HCT116 (cell line): ENCODE measurements at regions not wholly inside any gene's neighbourhood (a gene's known extent, or its start where the extent isn't known, plus 50 kb on each side); places are given as distances from the start of the nearest gene placed in this dataset.

Experiments
- ATAC-seq: fragments of 200-7000 bp; cut with Tn5 transposase; 2 replicates; pipeline ENCODE4 v1.9.1; 2020; ENCODE audit warnings: mild to moderate bottlenecking, moderate library complexity
- BruUV-seq: library from RNA; stranded (reverse); fragments of 400-500 nt; replicated peaks from 2 replicates; lab custom pipeline; 2021; lab: Mats Ljungman, UMichigan
- CTCF ChIA-PET: fragments of 300-600 bp; sonication (Branson Sonifier 250); formaldehyde crosslinking; loops from one replicate; lab custom pipeline; 2021; ENCODE audit warnings: antibody characterized with exemption; lab: Charles Lee
- POLR2A ChIA-PET: fragments of 300-600, 350-600 bp; sonication (Branson Sonifier 250); formaldehyde crosslinking; loops from one replicate; lab custom pipeline; 2021; ENCODE audit warnings: antibody characterized with exemption; lab: Charles Lee
- RAD21 ChIA-PET, 2 experiments: fragments of 300-600 bp; sonication (Branson Sonifier 250); formaldehyde crosslinking; loops; one replicate each; lab custom pipeline; 2023; ENCODE audit warnings: low total read pairs in 2 of 2; ENCODE audit not compliant: uncharacterized antibody in 2 of 2, unreplicated experiment in 2 of 2, low non-redundant PET in 1 of 2; lab: Charles Lee
- DNase-seq: peaks from one replicate; pipeline ENCODE4 v3.0.0-alpha.2; 2010; ENCODE audit warnings: low read depth, low spot score
- H2AFZ ChIP-seq: fragments of 200-600 bp; shearing (Covaris generic), sonication (generic); 2 replicates; pipeline ENCODE4 v1.6.1; 2017; ENCODE audit warnings: low read depth, mixed run types, mixed read lengths, antibody characterized with exemption, low read length; ENCODE audit not compliant: poor library complexity, severe bottlenecking
- H3K27ac ChIP-seq: 2 replicates; pipeline ENCODE4 v1.5.1; 2012; ENCODE audit warnings: low read depth, low read length
- H3K27me3 ChIP-seq: fragments of 200-600 bp; sonication (generic); 2 replicates; pipeline ENCODE4 v1.6.1; 2016; ENCODE audit warnings: mixed run types, low read length, mixed read lengths; ENCODE audit not compliant: insufficient read depth
- H3K36me3 ChIP-seq, 2 experiments: fragments of 200-500 bp in 1 of 2; fragments of 200-600 bp in 1 of 2; sonication (Bioruptor generic) in 1 of 2; sonication (generic) in 1 of 2; 2 replicates each; pipeline versions ENCODE4 v1.5.1 to v1.6.1; 2014 to 2016; ENCODE audit warnings: low read length in 2 of 2, inconsistent platforms in 1 of 2, mixed read lengths in 1 of 2, mixed run types in 1 of 2; ENCODE audit not compliant: insufficient read depth in 2 of 2, control insufficient read depth in 1 of 2
- H3K4me1 ChIP-seq, 2 experiments: fragments of 200-600 bp in 1 of 2; sonication (generic) in 1 of 2; 2 replicates each; pipeline versions ENCODE4 v1.5.1 to v1.6.1; 2012 to 2017; ENCODE audit warnings: low read length in 2 of 2, inconsistent platforms in 1 of 2, mild to moderate bottlenecking in 1 of 2, mixed read lengths in 1 of 2, mixed run types in 1 of 2, moderate library complexity in 1 of 2; ENCODE audit not compliant: insufficient read depth in 2 of 2, control insufficient read depth in 1 of 2
- H3K4me2 ChIP-seq: fragments of 200-600 bp; sonication (generic); 2 replicates; pipeline ENCODE4 v1.6.1; 2017; ENCODE audit warnings: mixed run types, low read length, mixed read lengths
- H3K4me3 ChIP-seq, 2 experiments: fragments of 200-600 bp in 1 of 2; sonication (generic) in 1 of 2; replicated peaks in 1 of 2; 2 replicates each; pipeline ENCODE4 v1.5.1; 2011 to 2016; ENCODE audit warnings: low read length in 2 of 2, control low read depth in 1 of 2, low read depth in 1 of 2, mild to moderate bottlenecking in 1 of 2, mixed read lengths in 1 of 2, mixed run types in 1 of 2
- H3K79me2 ChIP-seq: fragments of 200-600 bp; sonication (generic); 2 replicates; pipeline ENCODE4 v1.6.1; 2017; ENCODE audit warnings: mild to moderate bottlenecking, mixed run types, low read length, moderate library complexity, mixed read lengths; ENCODE audit not compliant: insufficient read depth
- H3K9ac ChIP-seq: fragments of 200-600 bp; sonication (generic); 2 replicates; pipeline ENCODE4 v1.6.1; 2016; ENCODE audit warnings: low read length, mixed read lengths
- H3K9me2 ChIP-seq: fragments of 200-600 bp; sonication (generic), shearing (Covaris generic); 2 replicates; pipeline ENCODE4 v1.6.1; 2017; ENCODE audit warnings: mixed run types, mild to moderate bottlenecking, moderate library complexity; ENCODE audit not compliant: insufficient read depth
- H3K9me3 ChIP-seq, 2 experiments: fragments of 200-500 bp in 1 of 2; fragments of 200-600 bp in 1 of 2; sonication (Bioruptor generic) in 1 of 2; sonication (generic) in 1 of 2; 2 replicates each; pipeline ENCODE4 v1.6.1; 2014 to 2017; ENCODE audit warnings: low read length in 2 of 2, mixed read lengths in 2 of 2, inconsistent platforms in 1 of 2, low read depth in 1 of 2, mild to moderate bottlenecking in 1 of 2, mixed run types in 1 of 2, moderate library complexity in 1 of 2; ENCODE audit not compliant: control insufficient read depth in 1 of 2, insufficient read depth in 1 of 2
- H4K20me1 ChIP-seq: fragments of 200-600 bp; sonication (generic), shearing (Covaris generic); 2 replicates; pipeline ENCODE4 v1.6.1; 2017; ENCODE audit warnings: mixed run types, mild to moderate bottlenecking, moderate library complexity; ENCODE audit not compliant: insufficient read depth
- CBX3 ChIP-seq: IDR thresholded peaks from 2 replicates; pipeline ENCODE4 v1.6.1; 2012; ENCODE audit warnings: low read depth
- CEBPB ChIP-seq: IDR thresholded peaks from 2 replicates; pipeline ENCODE4 v1.6.1; 2012; ENCODE audit warnings: low read depth
- CTCF ChIP-seq, 3 experiments: fragments of 200-600 bp in 1 of 3; sonication (generic) in 1 of 3; IDR thresholded peaks in 2 of 3; conservative IDR thresholded peaks in 1 of 3; 2 replicates each; pipeline ENCODE4 v1.5.1; 2012 to 2017; ENCODE audit warnings: low read depth in 2 of 3, low read length in 2 of 3, antibody characterized with exemption in 1 of 3, borderline replicate concordance in 1 of 3, control low read depth in 1 of 3, mild to moderate bottlenecking in 1 of 3, mixed read lengths in 1 of 3, mixed run types in 1 of 3, moderate library complexity in 1 of 3; ENCODE audit not compliant: insufficient read depth in 1 of 3
- EZH2 ChIP-seq: fragments of 200-600 bp; sonication (generic); IDR thresholded peaks from 2 replicates; pipeline ENCODE4 v1.6.1; 2017; ENCODE audit warnings: antibody characterized with exemption, mixed run types
- EZH2phosphoT487 ChIP-seq: fragments of 200-600 bp; IDR thresholded peaks from 2 replicates; pipeline ENCODE4 v1.6.1; 2018; ENCODE audit warnings: antibody characterized with exemption, borderline replicate concordance
- FOSL1 ChIP-seq: IDR thresholded peaks from 2 replicates; pipeline ENCODE4 v1.6.1; 2012; ENCODE audit warnings: low read depth
- JUND ChIP-seq: IDR thresholded peaks from 2 replicates; pipeline ENCODE4 v1.6.1; 2012
- MAX ChIP-seq: IDR thresholded peaks from 2 replicates; pipeline ENCODE4 v1.6.1; 2012
- POLR2AphosphoS5 ChIP-seq: IDR thresholded peaks from 2 replicates; pipeline ENCODE4 v1.6.1; 2011; ENCODE audit warnings: mild to moderate bottlenecking, low read depth, low read length, moderate library complexity
- RAD21 ChIP-seq: IDR thresholded peaks from 2 replicates; pipeline ENCODE4 v1.6.1; 2012; ENCODE audit warnings: low read depth, mild to moderate bottlenecking
- REST ChIP-seq: IDR thresholded peaks from 2 replicates; pipeline ENCODE4 v1.6.1; 2012; ENCODE audit warnings: low read depth
- SP1 ChIP-seq: IDR thresholded peaks from 2 replicates; pipeline ENCODE4 v1.6.1; 2012; ENCODE audit warnings: low read depth
- SRF ChIP-seq: IDR thresholded peaks from 2 replicates; pipeline ENCODE4 v1.6.1; 2012; ENCODE audit warnings: low read depth
- YY1 ChIP-seq: IDR thresholded peaks from 2 replicates; pipeline ENCODE4 v1.6.1; 2011; ENCODE audit warnings: low read length, low read depth, moderate library complexity, mild to moderate bottlenecking; ENCODE audit not compliant: insufficient replicate concordance; ENCODE audit errors: extremely low read depth
- ZBTB33 ChIP-seq: IDR thresholded peaks from 2 replicates; pipeline ENCODE4 v1.6.1; 2011; ENCODE audit warnings: mild to moderate bottlenecking, low read length, moderate library complexity; ENCODE audit not compliant: insufficient replicate concordance; ENCODE audit errors: extremely low read depth
- ZNF274 ChIP-seq: fragments of 200-500 bp; sonication (Bioruptor generic); IDR thresholded peaks from 2 replicates; pipeline ENCODE4 v1.6.1; 2014; ENCODE audit warnings: mild to moderate bottlenecking, low read depth, low read length, inconsistent platforms
- intact Hi-C: fragments of 100-400 bp; cut with micrococcal nuclease; formaldehyde crosslinking; loops from 2 replicates; pipeline ENCODE4 v1.10.0; 2022

- no peak for TF ChIP-seq FOSL1
- no peak for TF ChIP-seq YY1
- no peak for TF ChIP-seq CEBPB
- no peak for TF ChIP-seq SP1
- no peak for TF ChIP-seq EZH2
- TF ChIP-seq EZH2phosphoT487 = no peak
- no peak for TF ChIP-seq CBX3
- no peak for TF ChIP-seq ZNF274
- no peak for TF ChIP-seq MAX
- TF ChIP-seq RAD21 = no peak
- no peak for TF ChIP-seq JUND
- no peak for TF ChIP-seq REST
- TF ChIP-seq CTCF (IDR thresholded peaks at IDR 0.05 in 2 of 3, conservative IDR thresholded peaks at IDR 0.05 in 1 of 3; ENCODE audit: borderline replicate concordance in 1 of 3, insufficient read depth in 1 of 3, low read depth in 2 of 3, low read length in 2 of 3) = no peak
- TF ChIP-seq ZBTB33 = no peak
- TF ChIP-seq SRF = no peak
- no peak for TF ChIP-seq POLR2AphosphoS5
- ChIA-PET CTCF (no interaction called here), RAD21 (no interaction called here), POLR2A (no interaction called here)
- Histone ChIP-seq H4K20me1 (no peaks in the 10 kb centered on the region), H3K4me2 (no peak overlapping the region), H3K27me3 (no peaks in the 10 kb centered on the region), H3K79me2 (no peaks in the 10 kb centered on the region), H3K4me1 (no peaks in the 10 kb centered on the region), H3K27ac (no peak overlapping the region), H3K9me3 (peaks cover 7 to 12% of the 10 kb centered on the region in 2 experiments; a peak in 2 of 4 replicates), H3K36me3 (no peaks in the 10 kb centered on the region), H3K9me2 (no peaks in the 10 kb centered on the region), H3K9ac (no peak overlapping the region), H2AFZ (no peak overlapping the region), H3K4me3 (no peak overlapping the region)
- DNase-seq = no peak
- intact Hi-C loops = no loop called here
- ATAC-seq = no peak
- BruUV-seq = no TSS peak
These were observed 548.2 kb upstream of the PFKP start for GRCh38 chr10:2519139-2519538.
